Medulla oblongata (tissue), 1 donor: ENCODE measurements at regions not wholly inside any gene's neighbourhood (a gene's known extent, or its start where the extent isn't known, plus 50 kb on each side); places are given as distances from the start of the nearest gene placed in this dataset.

Experiments used
- DNase-seq: peaks from one replicate; pipeline ENCODE4 v3.0.0-alpha.2; 2015; ENCODE audit errors: extremely low spot score

DNA sequence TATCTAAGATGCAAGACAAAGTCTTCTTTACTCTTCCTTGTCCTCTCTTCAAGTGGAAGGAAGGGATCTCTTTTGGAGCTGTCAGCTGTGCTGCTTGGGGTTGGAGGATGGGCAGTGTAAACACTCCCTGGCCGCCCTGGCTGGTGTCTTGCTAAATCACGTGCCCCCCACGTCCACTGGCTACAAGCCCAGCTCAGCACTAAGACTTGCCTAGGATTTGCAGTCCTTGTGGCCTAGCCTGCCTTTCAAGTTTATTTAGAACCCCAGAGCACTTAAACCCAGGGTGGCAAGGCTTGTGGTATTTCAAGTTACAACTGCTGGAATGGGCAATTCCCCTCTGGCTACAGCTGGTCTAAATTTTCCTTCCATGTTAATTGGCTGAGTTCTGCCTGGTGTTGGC, 272.4 kb upstream of the MYO3A start:
- no peak for DNase-seq

DNA sequence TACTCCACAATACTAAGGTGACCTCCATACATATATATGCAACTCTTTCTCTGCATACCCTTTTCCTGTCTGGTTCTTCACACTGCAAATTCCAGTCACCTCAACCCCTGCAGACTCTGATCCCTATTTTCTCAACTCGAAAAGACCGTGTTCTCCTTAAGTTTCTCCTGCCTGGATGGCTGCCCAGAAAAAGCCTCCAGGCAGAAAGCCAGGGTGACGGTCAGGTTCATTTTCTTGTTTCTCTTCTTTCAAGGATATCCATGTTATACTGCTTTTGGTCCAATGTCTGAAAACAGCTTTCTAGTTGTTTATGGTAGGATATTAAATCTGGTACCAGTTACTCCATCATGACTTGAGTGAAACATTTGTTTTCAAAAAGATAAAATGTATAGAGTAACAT, 267.8 kb upstream of the MYO3A start:
- peak; percentile 76 for DNase-seq

DNA sequence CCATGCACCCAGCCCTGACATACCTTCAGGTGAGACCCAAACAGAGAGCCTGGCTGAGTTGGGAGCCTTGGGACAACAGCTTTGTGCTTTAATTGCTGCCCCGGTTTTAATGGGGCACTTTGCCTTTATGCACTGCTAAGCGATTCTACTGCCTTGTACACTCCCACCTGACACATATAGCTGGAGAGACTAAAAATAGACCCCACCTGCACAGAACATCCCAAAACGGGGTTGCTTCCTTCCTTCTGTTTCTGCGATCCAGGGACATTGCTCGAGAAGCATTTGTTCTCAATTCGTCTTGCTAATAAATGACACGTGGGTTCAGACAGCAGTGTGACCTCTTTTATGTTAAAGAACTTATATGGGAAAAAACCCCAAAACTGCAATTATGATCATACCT, 258.8 kb upstream of the MYO3A start:
- no peak for DNase-seq

DNA sequence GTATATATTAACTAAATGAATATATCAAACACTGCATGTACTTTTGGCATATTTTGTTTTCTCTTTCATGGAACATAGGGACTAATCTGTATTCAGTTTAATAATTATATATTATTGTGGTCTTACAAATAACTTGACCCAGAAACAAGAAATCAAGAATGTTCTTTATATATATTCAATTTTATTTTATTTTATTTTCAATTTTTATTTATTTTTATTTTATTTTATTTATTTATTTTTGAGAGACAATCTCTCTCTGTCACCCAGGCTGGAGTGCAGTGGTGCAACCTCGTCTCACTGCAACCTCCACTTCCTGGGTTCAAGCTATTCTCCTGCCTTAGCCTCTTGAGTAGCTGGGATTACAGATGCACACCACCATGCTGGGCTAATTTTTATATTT, 258.4 kb upstream of the MYO3A start:
- no peak for DNase-seq

DNA sequence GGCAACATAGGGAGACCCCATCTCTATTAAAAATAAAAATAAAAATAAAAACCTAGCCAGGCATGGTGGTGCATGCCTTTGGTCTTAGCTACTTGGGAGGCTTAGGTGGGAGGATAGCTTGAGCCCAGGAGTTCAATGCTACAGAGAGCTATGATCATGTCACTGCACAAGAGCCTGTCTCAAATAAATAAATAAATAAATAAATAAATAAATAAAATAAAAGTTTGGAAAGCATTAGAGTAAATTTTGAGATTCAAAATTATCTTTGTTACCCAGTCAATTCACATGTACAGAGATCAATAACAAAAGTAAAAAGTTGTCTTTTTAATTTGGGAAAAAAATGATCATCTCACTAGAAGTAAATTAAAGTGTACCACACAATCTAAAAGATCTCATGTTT, 255.8 kb upstream of the MYO3A start:
- no peak for DNase-seq

DNA sequence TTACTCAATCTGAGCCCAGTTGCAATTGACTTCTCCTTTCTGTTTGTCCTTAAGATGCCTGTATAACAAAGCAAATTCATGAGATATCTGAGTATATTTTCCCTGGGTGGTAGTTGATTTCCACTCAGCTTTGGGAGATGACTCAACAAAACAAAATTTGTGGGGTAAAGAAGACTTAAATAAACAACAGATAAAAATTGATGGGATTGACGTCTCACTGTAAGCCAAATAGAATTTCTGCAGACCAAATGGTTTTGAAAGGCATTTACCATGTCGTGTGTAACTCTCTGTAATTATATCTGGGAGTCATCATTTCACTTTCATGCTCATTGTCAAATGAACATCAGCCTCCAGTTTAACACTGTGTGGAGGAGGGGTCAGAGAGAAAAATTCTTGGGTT, 255.4 kb upstream of the MYO3A start:
- no peak for DNase-seq

DNA sequence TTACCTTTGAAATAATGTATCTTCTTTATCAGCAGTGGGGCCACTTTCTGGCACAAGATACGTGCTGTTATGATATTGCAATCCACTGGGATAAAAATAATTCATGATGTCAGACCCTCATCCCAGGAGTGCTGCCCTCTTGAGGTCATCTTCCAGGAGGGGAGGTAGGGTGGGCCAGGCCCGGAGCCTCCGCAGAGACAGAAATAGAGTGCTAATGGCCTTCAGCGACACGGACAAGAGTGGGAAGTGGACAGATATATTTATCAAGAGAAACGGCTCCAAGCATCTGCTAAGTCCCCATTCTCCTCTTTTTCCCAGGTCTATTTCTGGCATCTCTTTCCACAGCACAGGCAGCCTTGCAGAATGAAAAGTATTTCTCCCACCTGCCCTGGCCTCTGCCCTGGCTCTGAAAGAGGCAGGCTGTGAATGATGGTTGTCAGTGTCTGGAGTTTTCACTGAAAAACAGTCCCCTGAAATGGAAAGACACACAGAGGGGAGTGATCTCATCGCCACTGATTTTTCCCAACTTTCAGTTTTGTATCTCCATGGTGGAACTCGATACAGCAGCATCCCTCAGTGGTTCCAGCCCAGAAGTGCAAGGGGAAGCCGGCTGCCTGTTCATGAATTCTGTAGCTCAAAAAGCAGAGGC, 251.7 kb upstream of the MYO3A start:
- peak; percentile 90 for DNase-seq

DNA sequence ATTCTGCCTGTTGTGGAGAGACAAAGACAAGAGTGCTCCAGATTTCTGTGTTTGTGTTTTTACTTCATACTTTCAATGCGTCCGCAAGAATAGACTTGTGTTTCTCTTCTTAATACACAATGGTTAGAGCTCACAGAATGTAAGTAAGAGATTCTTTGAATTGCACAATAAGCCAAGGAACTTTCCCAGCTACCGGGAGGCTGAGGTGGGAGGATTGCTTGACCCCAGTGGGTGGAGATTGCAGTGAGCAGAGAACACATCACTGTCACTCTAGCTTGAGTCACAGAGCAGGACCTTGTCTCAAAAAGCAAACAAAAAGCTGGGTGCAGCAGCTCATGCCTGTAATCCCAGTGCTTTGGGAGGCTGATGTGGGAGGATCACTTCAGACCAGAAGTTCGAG, 250.7 kb upstream of the MYO3A start:
- no peak for DNase-seq

DNA sequence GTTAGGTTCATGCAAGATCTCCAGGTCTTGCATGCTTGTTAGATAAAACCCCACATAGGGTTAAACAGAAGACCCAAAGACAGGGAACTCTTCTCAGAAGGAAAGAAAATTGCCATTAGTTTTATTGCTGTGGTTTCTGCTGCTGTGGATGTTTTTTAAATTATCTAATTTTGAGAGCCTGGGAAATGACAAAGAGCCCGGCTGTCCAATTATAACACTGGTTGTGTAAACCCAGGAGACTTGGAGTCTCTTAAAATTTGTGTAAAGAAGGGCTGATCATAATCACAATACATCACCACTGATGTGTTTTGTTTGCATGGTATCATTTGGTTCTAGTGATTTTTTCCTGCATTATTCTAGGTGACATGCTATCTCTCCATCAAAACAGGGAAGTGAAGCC, 246.5 kb upstream of the MYO3A start:
- no peak for DNase-seq

DNA sequence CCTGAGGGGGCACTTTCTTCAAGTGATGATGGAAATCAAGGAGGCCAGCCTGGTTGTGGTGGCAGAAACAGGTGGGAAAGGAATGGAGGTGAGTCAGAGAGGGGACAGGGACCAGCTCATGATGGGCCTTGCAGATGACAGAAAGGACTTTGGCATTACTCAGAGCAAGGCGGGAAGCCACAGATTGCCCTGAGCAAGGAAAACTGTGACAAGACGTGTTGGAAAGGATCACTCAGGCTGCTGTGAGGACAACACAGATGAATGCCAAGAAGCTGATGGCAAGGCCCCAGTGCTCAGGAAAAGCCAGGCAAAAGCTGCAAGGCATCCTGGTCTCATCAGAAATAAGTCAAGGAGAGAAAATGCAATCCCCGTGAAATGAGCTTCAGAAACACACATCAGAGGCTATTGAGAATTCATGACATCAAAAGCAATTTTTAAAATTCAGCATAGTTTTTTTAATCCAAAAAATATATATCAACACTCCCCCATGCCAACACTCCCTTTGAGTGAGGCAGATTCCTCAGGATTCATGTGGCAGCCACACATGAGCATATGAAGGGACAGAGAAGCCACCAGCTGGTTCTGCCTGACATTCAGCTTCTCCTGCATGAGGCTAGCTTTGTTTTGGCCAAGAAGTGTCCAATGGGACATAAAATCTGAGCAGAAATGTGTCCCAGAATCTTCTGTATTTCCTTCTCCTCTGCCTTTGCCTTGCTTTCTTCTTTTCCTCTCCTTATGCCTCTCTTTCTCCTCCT, 244.5 kb upstream of the MYO3A start:
- DNase-seq: peak; percentile 74

DNA sequence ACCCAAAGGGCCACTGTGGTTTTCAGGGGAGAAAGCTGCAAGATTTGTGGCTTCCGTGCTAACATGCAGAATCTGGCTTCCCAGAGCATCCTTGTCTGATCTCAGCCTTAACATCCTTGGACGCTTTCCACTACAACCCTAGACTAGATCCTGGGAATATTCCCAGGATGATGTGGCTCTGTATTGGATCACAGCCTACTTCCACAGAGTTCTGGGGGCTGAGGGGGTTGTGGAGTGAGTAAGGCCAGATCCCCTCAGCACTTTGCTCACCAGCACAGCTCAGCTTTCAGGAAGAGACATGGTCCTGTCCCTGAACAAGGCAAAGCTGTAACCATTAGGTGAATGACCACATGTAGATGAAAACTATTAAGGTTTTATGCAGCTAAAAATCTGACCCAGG, 241.3 kb upstream of the MYO3A start:
- no peak for DNase-seq

DNA sequence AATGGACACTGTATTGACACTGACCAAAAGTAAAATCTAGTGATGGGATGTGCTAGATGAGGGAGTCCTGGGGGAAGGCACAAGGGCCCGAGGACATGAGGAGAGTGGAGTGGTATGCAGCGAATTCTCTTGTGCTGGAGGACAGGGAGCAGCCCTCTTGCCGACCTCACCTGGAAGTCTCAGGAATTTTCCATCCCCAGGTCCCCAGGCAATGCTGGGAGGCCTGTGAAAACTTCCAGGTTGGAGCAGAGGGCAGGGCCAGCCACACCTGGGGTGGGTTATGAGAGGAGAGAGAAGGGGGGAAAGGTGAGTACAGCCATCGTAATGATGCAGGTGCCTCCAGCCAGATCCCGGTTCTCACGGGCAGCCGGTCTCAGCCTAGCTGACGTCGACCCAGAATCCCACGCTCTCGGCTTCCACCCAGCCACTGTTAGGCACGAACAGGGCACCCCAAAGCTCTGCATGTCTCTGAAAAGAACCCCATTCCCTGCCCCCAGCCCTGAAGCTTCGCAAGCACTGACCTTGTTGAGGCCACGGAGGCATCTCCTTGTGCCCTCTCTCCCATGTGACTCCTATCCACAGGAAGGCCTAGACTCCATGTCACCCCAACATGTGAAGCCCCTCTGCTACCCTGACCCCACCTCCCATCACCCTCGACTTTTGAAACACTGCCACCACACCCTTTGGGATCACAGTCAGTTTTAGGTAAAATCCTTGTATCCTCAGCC, 239.7 kb upstream of the MYO3A start:
- DNase-seq: no peak

DNA sequence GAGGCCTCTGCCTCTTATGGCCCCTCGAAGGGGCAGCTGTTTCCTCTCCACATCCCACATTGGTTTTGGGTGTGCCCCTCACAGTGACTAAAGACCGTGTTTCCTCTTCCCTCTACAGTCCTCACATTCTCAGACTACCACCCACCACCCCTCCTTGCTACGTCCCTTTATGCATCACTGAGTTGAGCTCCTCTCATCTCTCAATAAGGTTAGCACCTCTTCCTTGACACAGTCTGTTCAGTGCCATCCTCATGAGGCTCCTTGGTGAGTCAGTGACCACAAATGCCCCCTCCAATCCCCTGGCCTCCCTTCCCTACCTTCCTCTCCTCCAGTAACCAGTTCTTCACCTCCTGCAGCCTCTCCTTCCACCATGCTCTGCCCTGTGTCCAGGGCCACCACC, 239.1 kb upstream of the MYO3A start:
- no peak for DNase-seq

DNA sequence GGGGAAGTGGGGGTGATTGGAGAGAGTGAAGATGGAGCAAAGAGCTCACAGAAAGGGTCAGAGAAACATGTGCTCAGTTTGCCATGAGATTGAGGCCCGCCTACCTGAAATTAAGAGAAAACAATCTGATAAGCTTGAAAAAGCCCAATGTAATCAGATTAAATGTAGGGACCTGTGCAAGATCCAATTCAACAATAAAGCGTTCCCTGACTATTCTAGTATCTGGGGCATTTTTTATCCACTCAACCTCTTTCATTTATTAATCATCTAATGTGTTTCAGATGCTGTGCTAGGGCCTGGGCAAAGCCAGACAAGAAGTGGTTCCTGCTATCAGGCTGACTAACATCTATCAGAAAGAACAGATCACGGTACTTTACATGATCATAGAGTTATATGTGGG, 238.4 kb upstream of the MYO3A start:
- DNase-seq: no peak

DNA sequence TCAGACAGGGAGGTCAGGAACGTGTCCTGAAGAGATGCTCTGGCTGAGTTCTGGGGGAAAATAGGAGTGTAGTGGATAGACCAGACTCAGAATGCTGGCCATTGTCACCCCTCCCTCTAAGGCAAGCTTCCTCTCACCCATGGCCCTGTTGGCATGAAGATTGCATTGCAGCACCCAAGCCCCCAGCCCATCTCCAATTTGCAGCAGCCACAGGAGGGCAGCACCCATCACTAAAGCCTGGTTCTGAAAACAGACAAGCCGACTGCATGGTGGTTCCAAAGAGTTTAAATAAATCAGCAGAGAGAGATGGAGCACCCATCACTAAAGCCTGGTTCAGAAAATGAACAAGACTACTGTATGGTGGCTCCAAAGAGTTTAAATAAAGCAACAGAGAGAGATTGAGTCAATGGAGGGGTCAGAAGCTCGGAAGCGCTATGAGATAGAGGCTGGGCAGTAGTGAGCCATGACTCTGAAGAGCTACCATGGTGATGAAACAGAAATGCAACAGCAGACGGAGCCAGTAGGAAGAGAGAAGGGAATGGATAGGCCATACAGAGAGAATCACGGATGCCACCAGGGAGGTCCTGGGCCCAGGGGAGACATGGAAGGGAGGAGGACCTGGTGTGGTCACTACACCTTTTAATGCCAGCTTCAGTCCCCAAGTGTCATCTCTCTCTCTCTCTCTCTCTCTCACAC, 237.9 kb upstream of the MYO3A start:
- DNase-seq: no peak

DNA sequence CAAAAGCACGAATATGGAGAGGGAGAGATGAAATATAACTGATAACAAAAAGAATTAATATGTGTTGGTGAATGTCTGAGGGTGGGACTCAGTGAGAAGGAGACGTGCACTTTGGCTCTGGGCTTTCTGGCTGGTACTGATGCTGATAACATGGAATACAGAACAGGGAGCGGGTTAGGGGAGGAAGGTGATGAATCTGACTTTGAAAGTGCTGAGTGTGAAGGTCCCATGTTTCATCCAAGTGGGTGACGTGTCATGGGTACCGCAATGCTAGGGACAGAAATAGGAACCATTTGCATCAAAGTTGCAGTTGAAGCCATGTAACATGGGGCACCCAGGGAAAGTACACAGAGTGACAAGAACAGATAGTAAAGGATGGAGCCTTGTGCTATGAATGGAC, 236.6 kb upstream of the MYO3A start:
- no peak for DNase-seq

DNA sequence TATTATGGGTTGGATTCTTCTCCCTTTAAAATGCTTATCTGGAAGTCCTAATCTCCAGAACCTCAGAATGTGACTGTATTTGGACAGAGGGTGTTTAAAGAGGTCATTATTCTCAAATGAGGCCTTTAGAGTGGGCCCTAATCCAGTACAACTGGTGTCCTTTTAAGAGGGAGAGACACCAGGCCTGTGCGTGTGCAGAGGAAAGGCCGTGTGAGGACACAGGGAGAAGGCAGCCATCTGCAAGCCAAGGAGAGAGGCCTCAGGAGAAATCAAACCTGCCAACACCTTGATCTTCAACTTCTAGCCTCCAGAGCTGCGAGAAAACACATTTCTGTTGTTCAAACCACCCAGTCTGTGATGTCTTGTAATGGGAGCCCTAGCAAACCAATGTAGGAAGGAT, 235.4 kb upstream of the MYO3A start:
- DNase-seq: no peak

DNA sequence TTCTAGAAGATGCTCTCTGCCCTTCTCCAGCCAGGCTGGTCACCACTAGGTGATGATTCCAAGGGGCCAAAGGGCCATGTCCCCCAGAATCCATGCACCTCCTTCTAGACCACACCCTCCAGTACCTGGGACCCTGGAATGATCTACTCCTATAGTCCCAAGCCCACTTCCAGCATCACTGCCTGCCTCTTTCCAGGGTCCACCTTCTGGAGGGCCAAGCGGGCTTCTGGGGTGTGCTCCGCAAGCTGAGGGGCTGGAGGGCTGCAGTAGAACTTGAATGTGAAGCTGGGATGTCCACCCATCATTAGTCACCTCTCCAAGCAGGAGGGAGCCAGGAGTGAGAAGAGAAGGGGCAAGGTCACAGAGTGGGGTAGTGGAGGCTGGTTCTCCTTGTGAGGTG, 234.4 kb upstream of the MYO3A start:
- no peak for DNase-seq

DNA sequence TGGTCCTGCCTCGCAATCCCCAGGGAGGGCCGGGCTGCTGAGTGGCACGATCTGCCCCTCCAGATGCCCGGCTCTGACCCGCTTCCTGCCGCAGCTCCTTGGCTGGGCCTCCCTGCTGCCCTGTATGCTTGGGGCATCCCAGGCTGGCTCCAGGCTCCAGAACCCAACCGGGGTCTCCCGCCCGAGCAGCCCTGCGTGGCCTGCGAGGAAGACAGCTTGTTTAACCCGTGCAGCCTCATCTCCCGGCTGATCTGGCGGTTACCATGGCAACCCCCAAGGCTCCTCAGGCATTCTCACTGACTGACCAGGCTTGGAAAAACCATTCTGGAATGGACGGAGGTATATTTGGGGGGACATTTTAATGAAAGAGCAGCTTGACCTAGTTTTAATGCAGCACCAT, 232.4 kb upstream of the MYO3A start:
- no peak for DNase-seq

DNA sequence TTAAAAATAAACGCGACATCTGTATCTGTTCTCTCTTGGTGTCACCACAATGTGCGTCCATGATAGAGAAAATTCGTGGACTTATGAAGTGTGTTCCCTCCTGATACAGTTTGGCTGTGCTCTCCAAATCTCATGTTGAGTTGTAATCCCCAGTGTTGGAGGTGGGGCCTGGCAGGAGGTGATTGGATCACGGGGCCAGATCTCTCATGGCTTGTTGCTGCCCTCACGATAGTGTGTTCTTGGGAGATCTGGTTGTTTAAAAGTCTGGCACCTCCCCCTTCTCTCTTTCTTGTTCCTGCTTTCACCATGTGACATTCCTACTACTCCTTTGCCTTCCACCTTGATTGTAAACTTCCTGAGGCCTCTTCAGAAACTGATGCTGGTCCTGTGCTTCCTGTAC, 229.4 kb upstream of the MYO3A start:
- no peak for DNase-seq

DNA sequence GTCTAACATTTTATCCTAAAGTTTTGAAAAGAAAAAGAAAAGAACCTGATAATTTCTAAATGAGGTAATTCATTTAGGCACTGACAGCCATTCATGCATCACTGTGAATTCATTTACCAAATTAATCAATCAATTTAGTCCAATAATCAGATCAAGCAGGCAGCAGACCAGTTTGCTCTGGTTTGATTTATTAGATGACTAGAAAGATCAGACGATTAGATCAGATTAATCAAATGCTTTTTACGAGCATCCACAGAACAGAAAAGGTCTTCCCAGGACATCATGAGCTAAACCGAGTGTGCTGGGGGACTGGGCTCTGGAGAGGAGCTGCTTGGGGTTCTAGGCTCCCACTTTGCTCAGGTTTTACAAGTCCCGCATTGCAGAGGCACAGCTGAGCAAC, 226.5 kb upstream of the MYO3A start:
- no peak for DNase-seq

DNA sequence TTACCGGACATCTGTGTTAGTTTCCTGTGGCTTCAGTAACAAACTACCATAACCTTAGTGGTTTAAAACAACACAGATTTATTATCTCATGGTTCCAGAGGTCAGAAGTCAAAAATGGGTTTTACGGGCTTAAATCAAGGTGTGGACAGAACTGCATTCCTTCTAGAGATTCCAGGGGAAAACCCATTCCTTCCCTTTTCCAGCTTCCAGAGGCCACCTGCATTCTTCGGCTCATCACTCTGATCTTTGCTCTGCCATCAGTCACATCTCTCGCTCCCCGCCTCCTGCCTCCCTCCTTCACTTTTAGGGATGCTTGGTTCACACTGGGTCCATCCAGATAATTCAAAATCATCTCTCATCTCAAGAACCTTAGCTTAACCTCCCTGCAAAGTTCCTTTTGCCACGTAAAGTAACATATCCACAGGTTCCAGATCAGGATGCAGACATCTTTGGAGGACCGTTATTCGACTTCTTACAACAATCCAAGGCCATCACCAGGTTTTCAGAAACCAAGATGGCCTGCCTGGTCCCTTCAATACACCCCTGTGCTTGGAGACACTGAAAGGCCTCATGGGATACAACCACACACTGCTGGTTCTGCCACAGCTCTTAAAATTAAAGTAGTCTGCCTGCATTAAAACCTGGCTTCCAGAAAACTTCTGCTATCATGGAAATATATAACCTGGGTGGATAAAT, 225.9 kb upstream of the MYO3A start:
- no peak for DNase-seq
